ENCODE measurements at regions not wholly inside any gene's neighbourhood (a gene's known extent, or its start where the extent isn't known, plus 50 kb on each side); places are given as distances from the start of the nearest gene placed in this dataset.

- TF ChIP-seq POLR2A (IDR thresholded peaks at IDR 0.05) (no peak), CTCF (IDR thresholded peaks at IDR 0.05) (no peak), POLR2AphosphoS5 (IDR thresholded peaks at IDR 0.05) (no peak), EP300 (IDR thresholded peaks at IDR 0.05; ENCODE audit: low read depth) (no peak)
Measured at GRCh38 chrX:141467442-141467841, 117.1 kb downstream of the SPANXA1 start.

All from transverse colon (tissue), 4 donors.